Heart right ventricle (tissue), 16 donors: ENCODE measurements at regions not wholly inside any gene's neighbourhood (a gene's known extent, or its start where the extent isn't known, plus 50 kb on each side); places are given as distances from the start of the nearest gene placed in this dataset.

ENCODE experiments used
- ATAC-seq, 8 donors: fragments of 200-7000 bp; cut with Tn5 transposase; one replicate each; pipeline ENCODE4 v1.9.1; 2020; ENCODE audit warnings: mild to moderate bottlenecking in 8 of 8, moderate library complexity in 8 of 8, moderate number of reproducible peaks in 1 of 8
- DNase-seq, 2 donors: peaks; one replicate each; pipeline ENCODE4 v3.0.0-alpha.2; 2020
- H3K27ac ChIP-seq, 10 donors: fragments of 200-600 bp; sonication (generic) in 2 of 10; one replicate each; pipeline versions ENCODE4 v1.5.0 to v1.8.0; 2020 to 2022; ENCODE audit warnings: mild to moderate bottlenecking in 3 of 10
- H3K27me3 ChIP-seq, 7 donors: fragments of 200-600 bp; one replicate each; pipeline ENCODE4 v1.8.0; 2021 to 2022; ENCODE audit warnings: mild to moderate bottlenecking in 2 of 7
- H3K36me3 ChIP-seq, 9 donors: fragments of 200-600 bp; sonication (generic) in 1 of 9; one replicate each; pipeline versions ENCODE4 v1.5.0 to v1.8.0; 2020 to 2022; ENCODE audit warnings: mild to moderate bottlenecking in 2 of 9
- H3K4me1 ChIP-seq, 9 donors: fragments of 200-600 bp; sonication (generic) in 1 of 9; one replicate each; pipeline versions ENCODE4 v1.5.0 to v1.8.0; 2020 to 2022; ENCODE audit warnings: mild to moderate bottlenecking in 4 of 9
- H3K4me3 ChIP-seq, 10 donors: fragments of 200-600 bp; sonication (generic) in 2 of 10; one replicate each; pipeline versions ENCODE4 v1.5.0 to v1.8.0; 2020 to 2022; ENCODE audit warnings: mild to moderate bottlenecking in 7 of 10, moderate library complexity in 2 of 10
- H3K9me3 ChIP-seq, 11 donors: fragments of 200-600 bp in 10 of 11; sonication (generic) in 2 of 11; one replicate each; pipeline versions ENCODE4 v1.5.0 to v1.8.0; 2013 to 2022; ENCODE audit warnings: mild to moderate bottlenecking in 2 of 11, control low read depth in 1 of 11, moderate library complexity in 1 of 11
- WGBS, 2 donors: extraction: QIAGEN DNeasy Blood & Tissue Kit; methylation state at CpG; one replicate each; pipeline ENCODE4 v1.1.7; 2013; ENCODE audit warnings: inconsistent platforms in 1 of 2; 5-methylcytosine and 5-hydroxymethylcytosine counted together
- intact Hi-C, 10 donors: fragments of 100-400 bp; cut with DNase I; formaldehyde crosslinking; loops; one replicate each; pipeline versions ENCODE4 v1.11.1 to v1.14.2; 2022
- TF ChIP-seq, protein P1 (sequence below), 9 donors: fragments of 200-600 bp; sonication (generic) in 2 of 9; IDR thresholded peaks; one replicate each; pipeline versions ENCODE4 v1.5.0 to v1.8.0; 2021 to 2022; ENCODE audit warnings: antibody characterized with exemption in 9 of 9, mild to moderate bottlenecking in 5 of 9, moderate library complexity in 1 of 9
- donor health status: Arrhythmogenic right ventricular cardiomyopathy.
- donor health status: ischemic (EF 13 %, LVEDD 7.1; RV severe dilation, severe dysfunction).
- donor health status: healthy with polysubstance abuse.
- donor health status: DM: no; HTN: yes; CAD: no.
- donor health status: DM: no; HTN: no; CAD: no.
- donor health status: ischemic (EF 25% LVEDD 6.9; RV normal size, moderate dysfunction).
- donor health status: ischemic (EF 25% LVEDD 5.7; RV mildly dilated, moderate dysfunction).
- donor health status: healthy.
- donor health status: DM: yes; HTN: yes; CAD: no.
- donor health status: Ischemic cardiomyopathy.
- donor health status: ischemic (EF 35%, LVEDD 5.7; RV mildly dilated, moderate dysfunction).
- donor health status: nonischemic (EF 11% LVEDD 7.7; RV severe dilation, severe dysfunction).
- donor health status: DM: yes; HTN: yes; CAD: no.
- donor health status: PGD.
- donor health status: ischemic (EF 29% LVEDD 5.4; RV normal size, mild dysfunction).
- donor health status: nonischemic (EF 23%, LVEDD 6.1; RV moderate dilation, normal function).

DNA sequence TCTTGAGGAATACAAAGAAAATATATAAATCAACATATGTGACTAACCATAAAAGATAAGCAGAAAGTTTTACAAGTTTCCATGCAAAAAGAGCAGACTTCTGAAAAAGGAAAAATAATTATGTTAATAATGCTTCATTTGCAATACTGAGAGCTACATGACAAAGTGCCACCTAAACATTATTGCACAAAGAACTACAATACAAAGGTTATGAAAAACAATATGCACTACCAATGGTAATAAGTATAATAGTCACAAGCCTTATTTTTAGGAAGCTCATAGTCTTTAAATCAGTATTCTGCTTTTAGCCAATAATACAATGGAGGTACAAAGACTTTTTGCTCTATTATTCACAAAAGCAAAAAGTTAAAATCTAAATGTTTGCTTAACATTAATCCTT lies 411.2 kb downstream of the TLL1 start:
- no peak for ATAC-seq

DNA sequence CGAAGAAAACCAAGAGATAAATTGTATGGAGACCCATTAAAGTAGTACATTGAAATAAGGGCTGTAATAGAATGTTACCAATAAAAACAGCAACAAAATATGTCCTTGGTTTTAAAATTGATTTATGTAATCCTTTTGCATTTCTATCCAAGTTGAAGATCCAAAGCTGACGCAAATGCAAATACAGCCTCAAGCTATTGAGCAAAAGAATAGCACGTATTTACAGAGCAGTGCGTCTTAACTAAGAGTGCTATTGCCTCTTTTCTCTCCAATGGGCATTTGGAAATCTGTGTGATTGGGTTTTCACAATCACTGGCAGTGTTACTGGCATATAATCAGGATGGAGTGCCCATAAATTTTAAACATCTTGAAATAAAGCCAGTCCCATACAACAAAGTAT lies 417.4 kb downstream of the TLL1 start:
- H3K27me3 ChIP-seq: no peaks in the 10 kb centered on the region
- H3K27ac ChIP-seq: no peak overlapping the region
- ATAC-seq (no peak), DNase-seq (no peak)
- WGBS, 2 donors: 60% methylated on average over 4 of the region's 4 CpGs
- TF ChIP-seq, protein P1, sequence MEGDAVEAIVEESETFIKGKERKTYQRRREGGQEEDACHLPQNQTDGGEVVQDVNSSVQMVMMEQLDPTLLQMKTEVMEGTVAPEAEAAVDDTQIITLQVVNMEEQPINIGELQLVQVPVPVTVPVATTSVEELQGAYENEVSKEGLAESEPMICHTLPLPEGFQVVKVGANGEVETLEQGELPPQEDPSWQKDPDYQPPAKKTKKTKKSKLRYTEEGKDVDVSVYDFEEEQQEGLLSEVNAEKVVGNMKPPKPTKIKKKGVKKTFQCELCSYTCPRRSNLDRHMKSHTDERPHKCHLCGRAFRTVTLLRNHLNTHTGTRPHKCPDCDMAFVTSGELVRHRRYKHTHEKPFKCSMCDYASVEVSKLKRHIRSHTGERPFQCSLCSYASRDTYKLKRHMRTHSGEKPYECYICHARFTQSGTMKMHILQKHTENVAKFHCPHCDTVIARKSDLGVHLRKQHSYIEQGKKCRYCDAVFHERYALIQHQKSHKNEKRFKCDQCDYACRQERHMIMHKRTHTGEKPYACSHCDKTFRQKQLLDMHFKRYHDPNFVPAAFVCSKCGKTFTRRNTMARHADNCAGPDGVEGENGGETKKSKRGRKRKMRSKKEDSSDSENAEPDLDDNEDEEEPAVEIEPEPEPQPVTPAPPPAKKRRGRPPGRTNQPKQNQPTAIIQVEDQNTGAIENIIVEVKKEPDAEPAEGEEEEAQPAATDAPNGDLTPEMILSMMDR (IDR thresholded peaks at IDR 0.05): no peak
- H3K4me1 ChIP-seq: no peaks in the 10 kb centered on the region
- H3K4me3 ChIP-seq: no peak overlapping the region
- intact Hi-C loops: no loop called here
- no peaks in the 10 kb centered on the region for H3K9me3 ChIP-seq
- no peaks in the 10 kb centered on the region for H3K36me3 ChIP-seq

More for the DNA sequence above, 411.2 kb downstream of the TLL1 start:
- intact Hi-C loops: no loop called here
- H3K4me3 ChIP-seq: no peak overlapping the region
- no peaks in the 10 kb centered on the region for H3K4me1 ChIP-seq
- no peaks in the 10 kb centered on the region for H3K27me3 ChIP-seq
- TF ChIP-seq, protein P1 (IDR thresholded peaks at IDR 0.05): no peak
- H3K9me3 ChIP-seq: no peaks in the 10 kb centered on the region
- no peak for DNase-seq
- no peaks in the 10 kb centered on the region for H3K36me3 ChIP-seq
- H3K27ac ChIP-seq: no peak overlapping the region

DNA sequence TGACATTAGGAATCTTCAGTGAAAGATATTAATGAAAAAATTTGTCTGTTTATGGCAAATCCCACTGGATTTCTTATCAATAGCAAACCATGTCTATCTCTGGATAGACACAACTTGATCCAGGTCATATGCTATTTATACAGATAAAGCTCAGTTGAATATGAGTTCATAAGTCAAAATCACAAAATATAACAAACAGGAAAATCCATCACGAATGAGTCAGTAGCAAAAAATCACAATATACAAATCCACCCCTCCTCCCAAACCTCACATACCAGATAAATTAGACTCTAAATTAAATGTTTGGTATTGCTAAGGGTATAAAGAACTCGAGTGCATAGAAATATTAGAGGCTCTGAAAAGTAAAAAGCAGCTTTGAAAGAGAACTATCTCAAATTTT lies 420.5 kb downstream of the TLL1 start:
- H3K4me1 ChIP-seq: no peaks in the 10 kb centered on the region
- H3K36me3 ChIP-seq: no peaks in the 10 kb centered on the region
- no peak overlapping the region for H3K27ac ChIP-seq
- ATAC-seq (no peak), DNase-seq (no peak)
- no peaks in the 10 kb centered on the region for H3K27me3 ChIP-seq
- TF ChIP-seq, protein P1 (IDR thresholded peaks at IDR 0.05): no peak
- H3K9me3 ChIP-seq: no peaks in the 10 kb centered on the region
- H3K4me3 ChIP-seq: no peak overlapping the region
- intact Hi-C loops: no loop called here
- WGBS, 2 donors: 39 to 44% methylated on average over 2 of the region's 2 CpGs

DNA sequence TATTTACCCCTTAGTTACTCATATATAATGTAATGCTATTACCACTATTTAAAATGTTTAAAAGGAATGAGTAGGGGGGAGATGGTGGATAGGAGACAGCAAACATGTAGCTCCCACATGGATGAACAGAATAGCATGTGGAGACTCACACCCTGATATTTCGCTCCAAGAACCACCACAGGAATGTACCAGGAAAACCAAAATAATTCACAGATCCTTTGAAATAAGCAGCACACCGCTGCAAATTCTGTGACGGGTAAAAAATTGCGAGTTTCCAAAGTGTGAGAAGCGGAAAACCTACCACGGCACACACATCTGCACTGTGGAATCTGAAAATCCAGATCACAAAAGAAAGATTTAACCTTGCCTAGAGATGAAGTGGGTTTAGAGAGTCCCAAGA lies 428.2 kb downstream of the TLL1 start:
- WGBS, 2 donors: 88 to 89% methylated on average over 6 of the region's 6 CpGs
- ATAC-seq (no peak), DNase-seq (no peak)

More for the DNA sequence above, 428.2 kb downstream of the TLL1 start:
- Histone ChIP-seq H3K36me3 (no peaks in the 10 kb centered on the region), H3K27me3 (no peaks in the 10 kb centered on the region), H3K4me1 (no peaks in the 10 kb centered on the region), H3K4me3 (no peak overlapping the region), H3K27ac (no peak overlapping the region), H3K9me3 (peaks cover 0 to 7% (median 0%) of the 10 kb centered on the region in 11 donors)
- intact Hi-C loops: no loop called here
- TF ChIP-seq, protein P1 (IDR thresholded peaks at IDR 0.05): no peak
